ENCODE measurements at regions not wholly inside any gene's neighbourhood (a gene's known extent, or its start where the extent isn't known, plus 50 kb on each side); places are given as distances from the start of the nearest gene placed in this dataset.

DNA sequence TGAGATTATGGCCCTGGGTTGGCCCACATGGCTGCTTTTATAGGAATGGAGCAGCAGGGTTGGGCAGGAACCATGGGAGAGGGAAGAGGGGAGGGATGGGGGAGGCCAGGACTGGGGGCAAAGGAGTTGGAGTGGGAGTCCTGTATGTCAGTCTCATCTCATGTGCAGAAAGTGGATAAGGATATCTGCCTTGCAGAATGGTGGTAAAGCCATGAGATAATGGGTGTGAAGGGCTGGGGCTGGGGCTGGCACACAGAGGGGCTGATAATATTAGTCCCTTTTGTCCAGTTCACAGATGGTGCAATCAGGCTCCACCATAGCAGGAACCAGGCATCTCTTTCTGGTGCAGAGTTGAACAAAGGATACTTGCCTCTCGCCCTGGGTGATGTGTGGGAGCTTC lies 101.3 kb downstream of the MRM1 start:
- TF ChIP-seq, protein P1, sequence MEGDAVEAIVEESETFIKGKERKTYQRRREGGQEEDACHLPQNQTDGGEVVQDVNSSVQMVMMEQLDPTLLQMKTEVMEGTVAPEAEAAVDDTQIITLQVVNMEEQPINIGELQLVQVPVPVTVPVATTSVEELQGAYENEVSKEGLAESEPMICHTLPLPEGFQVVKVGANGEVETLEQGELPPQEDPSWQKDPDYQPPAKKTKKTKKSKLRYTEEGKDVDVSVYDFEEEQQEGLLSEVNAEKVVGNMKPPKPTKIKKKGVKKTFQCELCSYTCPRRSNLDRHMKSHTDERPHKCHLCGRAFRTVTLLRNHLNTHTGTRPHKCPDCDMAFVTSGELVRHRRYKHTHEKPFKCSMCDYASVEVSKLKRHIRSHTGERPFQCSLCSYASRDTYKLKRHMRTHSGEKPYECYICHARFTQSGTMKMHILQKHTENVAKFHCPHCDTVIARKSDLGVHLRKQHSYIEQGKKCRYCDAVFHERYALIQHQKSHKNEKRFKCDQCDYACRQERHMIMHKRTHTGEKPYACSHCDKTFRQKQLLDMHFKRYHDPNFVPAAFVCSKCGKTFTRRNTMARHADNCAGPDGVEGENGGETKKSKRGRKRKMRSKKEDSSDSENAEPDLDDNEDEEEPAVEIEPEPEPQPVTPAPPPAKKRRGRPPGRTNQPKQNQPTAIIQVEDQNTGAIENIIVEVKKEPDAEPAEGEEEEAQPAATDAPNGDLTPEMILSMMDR (IDR thresholded peaks at IDR 0.05): no peak
- TF ChIP-seq POLR2A (IDR thresholded peaks at IDR 0.05): no peak

Measured in right lobe of liver (tissue), 4 donors.